GM21381 (cell line): ENCODE measurements at regions not wholly inside any gene's neighbourhood (a gene's known extent, or its start where the extent isn't known, plus 50 kb on each side); places are given as distances from the start of the nearest gene placed in this dataset.

Source experiments
- ATAC-seq: cut with Tn5 transposase; IDR thresholded peaks from one replicate; pipeline ENCODE4 v1.9.1; 2021; ENCODE audit warnings: mild to moderate bottlenecking, moderate library complexity; ENCODE audit not compliant: unreplicated experiment

- ATAC-seq, result no peak
Observed at GRCh38 chr9:108386032-108386431, 469.8 kb downstream of the ACTL7B start.

GRCh38 chr9:108383796-108384195 is 472.0 kb downstream of the ACTL7B start:
- no peak for ATAC-seq

GRCh38 chr9:108382310-108382709 is 473.5 kb downstream of the ACTL7B start:
- ATAC-seq, result no peak

GRCh38 chr9:108377881-108378280 is 477.9 kb downstream of the ACTL7B start:
- ATAC-seq, result no peak

- no peak for ATAC-seq
Observed at GRCh38 chr9:108377382-108377781, 478.4 kb downstream of the ACTL7B start.

- no peak for ATAC-seq
Observed at GRCh38 chr9:108376140-108376539, 479.6 kb downstream of the ACTL7B start.

- ATAC-seq, result no peak
Observed at GRCh38 chr9:108374626-108375025, 481.2 kb downstream of the ACTL7B start.

GRCh38 chr9:108367188-108367587 is 488.6 kb downstream of the ACTL7B start:
- no peak for ATAC-seq

- ATAC-seq, result no peak
Observed at GRCh38 chr9:108363311-108363710, 492.5 kb downstream of the ACTL7B start.

- no peak for ATAC-seq
Observed at GRCh38 chr9:108360304-108360703, 495.5 kb downstream of the ACTL7B start.

GRCh38 chr9:108356806-108357205 is 499.0 kb downstream of the ACTL7B start:
- ATAC-seq, result no peak

GRCh38 chr9:108351571-108351970 is 504.2 kb downstream of the ACTL7B start:
- ATAC-seq, result no peak

GRCh38 chr9:108347463-108348188 is 508.2 kb downstream of the ACTL7B start:
- no peak for ATAC-seq

GRCh38 chr9:108345826-108346225 is 510.0 kb downstream of the ACTL7B start:
- ATAC-seq, result no peak

- ATAC-seq, result no peak
Observed at GRCh38 chr9:108339251-108339650, 516.5 kb downstream of the ACTL7B start.

- no peak for ATAC-seq
Observed at GRCh38 chr9:108336575-108336974, 519.2 kb downstream of the ACTL7B start.

- no peak for ATAC-seq
Observed at GRCh38 chr9:108333530-108333983, 522.2 kb downstream of the ACTL7B start.

- ATAC-seq, result no peak
Observed at GRCh38 chr9:108331596-108331995, 524.2 kb downstream of the ACTL7B start.

GRCh38 chr9:108325406-108325805 is 530.4 kb downstream of the ACTL7B start:
- ATAC-seq, result no peak

- ATAC-seq, result no peak
Observed at GRCh38 chr9:108323615-108324014, 532.2 kb downstream of the ACTL7B start.

- no peak for ATAC-seq
Observed at GRCh38 chr9:108322326-108323098, 533.3 kb downstream of the ACTL7B start.

- ATAC-seq, result no peak
Observed at GRCh38 chr9:108316630-108317029, 539.2 kb downstream of the ACTL7B start.
